Sigmoid colon (tissue), 6 donors: ENCODE measurements at regions not wholly inside any gene's neighbourhood (a gene's known extent, or its start where the extent isn't known, plus 50 kb on each side); places are given as distances from the start of the nearest gene placed in this dataset.

Experiments used
- DNase-seq: peaks from one replicate; pipeline ENCODE4 v3.0.0-alpha.2; 2019
- H3K27ac ChIP-seq, 4 donors: fragments of 200-600 bp; sonication (generic); one replicate each; pipeline ENCODE4 v1.5.1; 2016 to 2019; ENCODE audit warnings: mild to moderate bottlenecking in 1 of 4
- H3K27me3 ChIP-seq, 3 donors: fragments of 200-600 bp; sonication (generic); one replicate each; pipeline ENCODE4 v1.5.1; 2019; ENCODE audit warnings: mild to moderate bottlenecking in 1 of 3
- H3K36me3 ChIP-seq, 4 donors: fragments of 200-600 bp; sonication (generic); one replicate each; pipeline ENCODE4 v1.5.1; 2016 to 2019
- H3K4me1 ChIP-seq, 4 donors: fragments of 200-600 bp; sonication (generic); one replicate each; pipeline ENCODE4 v1.5.1; 2017 to 2019
- H3K4me3 ChIP-seq, 4 donors: fragments of 200-600 bp; sonication (generic); one replicate each; pipeline ENCODE4 v1.5.1; 2017 to 2019; ENCODE audit warnings: mild to moderate bottlenecking in 2 of 4, moderate library complexity in 1 of 4
- H3K9me3 ChIP-seq, 4 donors: fragments of 200-600 bp in 3 of 4; sonication (generic) in 3 of 4; one replicate each; pipeline versions ENCODE4 v1.5.1 to v1.6.1; 2013 to 2019
- CTCF ChIP-seq, 4 experiments: fragments of 450-650 bp in 3 of 4; fragments of 200-600 bp in 1 of 4; IDR thresholded peaks; one replicate each; pipeline ENCODE4 v1.5.1; 2016 to 2019; ENCODE audit warnings: antibody characterized with exemption in 4 of 4, mild to moderate bottlenecking in 3 of 4, moderate library complexity in 2 of 4
- EP300 ChIP-seq, 4 donors: sonication (generic); formaldehyde crosslinking; IDR thresholded peaks; one replicate each; pipeline ENCODE4 v1.6.1; 2017; ENCODE audit warnings: antibody characterized with exemption in 4 of 4
- POLR2A ChIP-seq, 2 donors: fragments of 450-650 bp; IDR thresholded peaks; one replicate each; pipeline ENCODE4 v1.6.1; 2016; ENCODE audit warnings: antibody characterized with exemption in 2 of 2, mild to moderate bottlenecking in 2 of 2, moderate library complexity in 2 of 2
- POLR2AphosphoS5 ChIP-seq, 4 donors: sonication (generic); formaldehyde crosslinking; IDR thresholded peaks; one replicate each; pipeline ENCODE4 v1.6.1; 2017; ENCODE audit warnings: antibody characterized with exemption in 4 of 4
- WGBS, 2 donors: extraction: QIAGEN DNeasy Blood & Tissue Kit; methylation state at CpG; one replicate each; pipeline ENCODE4 v1.1.7; 2013; 5-methylcytosine and 5-hydroxymethylcytosine counted together
- intact Hi-C: fragments of 100-400 bp; cut with DNase I; formaldehyde crosslinking; loops from one replicate; pipeline ENCODE4 v1.15.1; 2023
- donor health status: healthy with polysubstance abuse.
- donor health status: healthy.

- no peaks in the 10 kb centered on the region for H3K9me3 ChIP-seq
- DNase-seq: no peak
- no peaks in the 10 kb centered on the region for H3K36me3 ChIP-seq
- peaks cover 0 to 7% (median 0%) of the 10 kb centered on the region in 3 donors for H3K27me3 ChIP-seq
- TF ChIP-seq EP300 (IDR thresholded peaks at IDR 0.05): no peak
- no peak for TF ChIP-seq POLR2AphosphoS5 (IDR thresholded peaks at IDR 0.05)
- no peak for TF ChIP-seq POLR2A (IDR thresholded peaks at IDR 0.05)
- no peak for TF ChIP-seq CTCF (IDR thresholded peaks at IDR 0.05)
- intact Hi-C loops: no loop called here
- WGBS, 2 donors: 71 to 76% methylated on average over 4 of the region's 4 CpGs
- no peak overlapping the region for H3K4me3 ChIP-seq
- peaks cover 0 to 9% (median 4%) of the 10 kb centered on the region in 4 donors for H3K4me1 ChIP-seq
- no peak overlapping the region for H3K27ac ChIP-seq
Observed at GRCh38 chr17:71825687-71826086, 295.1 kb upstream of the SOX9 start.

GRCh38 chr17:71828182-71828596 lies 292.6 kb upstream of the SOX9 start:
- intact Hi-C loops: no loop called here
- H3K4me3 ChIP-seq: no peak overlapping the region
- no peak overlapping the region for H3K27ac ChIP-seq
- whole genome bisulfite sequencing, 2 donors: 32 to 53% methylated on average over 5 of the region's 5 CpGs
- no peaks in the 10 kb centered on the region for H3K9me3 ChIP-seq
- H3K27me3 ChIP-seq: peaks cover 0 to 7% (median 7%) of the 10 kb centered on the region in 3 donors
- no peaks in the 10 kb centered on the region for H3K36me3 ChIP-seq
- DNase-seq: no peak
- H3K4me1 ChIP-seq: peaks cover 0 to 9% (median 4%) of the 10 kb centered on the region in 4 donors
- no peak for TF ChIP-seq EP300 (IDR thresholded peaks at IDR 0.05)
- no peak for TF ChIP-seq POLR2A (IDR thresholded peaks at IDR 0.05)
- TF ChIP-seq CTCF (IDR thresholded peaks at IDR 0.05): no peak
- no peak for TF ChIP-seq POLR2AphosphoS5 (IDR thresholded peaks at IDR 0.05)

- DNase-seq: no peak
- Histone ChIP-seq H3K4me3 (no peak overlapping the region), H3K36me3 (no peaks in the 10 kb centered on the region), H3K9me3 (no peaks in the 10 kb centered on the region), H3K4me1 (peaks cover 0 to 2% (median under 1%) of the 10 kb centered on the region in 4 donors), H3K27ac (no peak overlapping the region), H3K27me3 (peaks cover 0 to 7% (median 7%) of the 10 kb centered on the region in 3 donors)
- intact Hi-C loops: no loop called here
- TF ChIP-seq POLR2AphosphoS5 (IDR thresholded peaks at IDR 0.05) (no peak), EP300 (IDR thresholded peaks at IDR 0.05) (no peak), POLR2A (IDR thresholded peaks at IDR 0.05) (no peak), CTCF (IDR thresholded peaks at IDR 0.05) (no peak)
- 57 to 80% methylated on average over 7 of the region's 7 CpGs for WGBS, 2 donors
Observed at GRCh38 chr17:71830866-71831265, 290.0 kb upstream of the SOX9 start.

- H3K27me3 ChIP-seq: no peaks in the 10 kb centered on the region
- intact Hi-C loops: no loop called here
- H3K4me1 ChIP-seq: no peaks in the 10 kb centered on the region
- DNase-seq: no peak
- H3K36me3 ChIP-seq: no peaks in the 10 kb centered on the region
- 95 to 96% methylated on average over 3 of the region's 3 CpGs for WGBS, 2 donors
- no peak overlapping the region for H3K27ac ChIP-seq
- TF ChIP-seq CTCF (IDR thresholded peaks at IDR 0.05): no peak
- no peak for TF ChIP-seq POLR2AphosphoS5 (IDR thresholded peaks at IDR 0.05)
- TF ChIP-seq POLR2A (IDR thresholded peaks at IDR 0.05): no peak
- no peak for TF ChIP-seq EP300 (IDR thresholded peaks at IDR 0.05)
- H3K9me3 ChIP-seq: no peaks in the 10 kb centered on the region
- no peak overlapping the region for H3K4me3 ChIP-seq
Observed at GRCh38 chr17:71842986-71843385, 277.8 kb upstream of the SOX9 start.

- 93 to 95% methylated on average over 2 of the region's 2 CpGs for WGBS, 2 donors
- Histone ChIP-seq H3K4me3 (no peak overlapping the region), H3K4me1 (no peaks in the 10 kb centered on the region), H3K27ac (no peak overlapping the region), H3K36me3 (no peaks in the 10 kb centered on the region), H3K9me3 (no peaks in the 10 kb centered on the region), H3K27me3 (no peaks in the 10 kb centered on the region)
- intact Hi-C loops: no loop called here
- TF ChIP-seq POLR2AphosphoS5 (IDR thresholded peaks at IDR 0.05) (no peak), EP300 (IDR thresholded peaks at IDR 0.05) (no peak), CTCF (IDR thresholded peaks at IDR 0.05) (no peak), POLR2A (IDR thresholded peaks at IDR 0.05) (no peak)
- no peak for DNase-seq
Observed at GRCh38 chr17:71845337-71845736, 275.5 kb upstream of the SOX9 start.
